ENCODE measurements at regions not wholly inside any gene's neighbourhood (a gene's known extent, or its start where the extent isn't known, plus 50 kb on each side); places are given as distances from the start of the nearest gene placed in this dataset.
"Not testable (repeated sequence)": the region's sequence is repeated elsewhere in the genome, so short reads cannot be mapped to it uniquely, and the experiment has no call there.

GRCh38 chr13:103457050-103457449 is 390.8 kb upstream of the SLC10A2 start:
- H3K27me3 ChIP-seq (ENCODE audit: control insufficient read depth, insufficient read depth, low read length); H3K4me3 ChIP-seq (ENCODE audit: low read length); H3K27ac ChIP-seq (ENCODE audit: low read length); H3K4me1 ChIP-seq (ENCODE audit: control insufficient read depth, low read depth, low read length); H3K36me3 ChIP-seq (ENCODE audit: control insufficient read depth, low read depth, low read length); H3K9ac ChIP-seq (ENCODE audit: low read length); H3K9me3 ChIP-seq (ENCODE audit: control insufficient read depth, low read depth, low read length): not testable (repeated sequence)

- Histone ChIP-seq H3K27ac (ENCODE audit: low read length) (no peak overlapping the region), H3K9me3 (ENCODE audit: control insufficient read depth, low read depth, low read length) (no peaks in the 10 kb centered on the region), H3K27me3 (ENCODE audit: control insufficient read depth, insufficient read depth, low read length) (no peaks in the 10 kb centered on the region), H3K9ac (ENCODE audit: low read length) (no peak overlapping the region), H3K4me1 (ENCODE audit: control insufficient read depth, low read depth, low read length) (peaks cover 3% of the 10 kb centered on the region), H3K36me3 (ENCODE audit: control insufficient read depth, low read depth, low read length) (no peaks in the 10 kb centered on the region), H3K4me3 (ENCODE audit: low read length) (no peak overlapping the region)
Measured at GRCh38 chr13:103451656-103452055, 385.4 kb upstream of the SLC10A2 start.

GRCh38 chr13:103443604-103444003 is 377.4 kb upstream of the SLC10A2 start:
- H3K36me3 ChIP-seq (ENCODE audit: control insufficient read depth, low read depth, low read length): no peaks in the 10 kb centered on the region
- no peak overlapping the region for H3K9ac ChIP-seq (ENCODE audit: low read length)
- no peaks in the 10 kb centered on the region for H3K4me1 ChIP-seq (ENCODE audit: control insufficient read depth, low read depth, low read length)
- no peaks in the 10 kb centered on the region for H3K27me3 ChIP-seq (ENCODE audit: control insufficient read depth, insufficient read depth, low read length)
- H3K4me3 ChIP-seq (ENCODE audit: low read length): no peak overlapping the region
- H3K9me3 ChIP-seq (ENCODE audit: control insufficient read depth, low read depth, low read length): no peaks in the 10 kb centered on the region
- H3K27ac ChIP-seq (ENCODE audit: low read length): no peak overlapping the region

- H3K9me3 ChIP-seq (ENCODE audit: control insufficient read depth, low read depth, low read length): no peaks in the 10 kb centered on the region
- no peak overlapping the region for H3K27ac ChIP-seq (ENCODE audit: low read length)
- H3K4me3 ChIP-seq (ENCODE audit: low read length): no peak overlapping the region
- peaks cover 36% of the 10 kb centered on the region for H3K4me1 ChIP-seq (ENCODE audit: control insufficient read depth, low read depth, low read length)
- no peaks in the 10 kb centered on the region for H3K36me3 ChIP-seq (ENCODE audit: control insufficient read depth, low read depth, low read length)
- H3K9ac ChIP-seq (ENCODE audit: low read length): no peak overlapping the region
- no peaks in the 10 kb centered on the region for H3K27me3 ChIP-seq (ENCODE audit: control insufficient read depth, insufficient read depth, low read length)
Measured at GRCh38 chr13:103437651-103438050, 371.4 kb upstream of the SLC10A2 start.

GRCh38 chr13:103436057-103436654 is 369.9 kb upstream of the SLC10A2 start:
- Histone ChIP-seq H3K36me3 (ENCODE audit: control insufficient read depth, low read depth, low read length) (no peaks in the 10 kb centered on the region), H3K27me3 (ENCODE audit: control insufficient read depth, insufficient read depth, low read length) (no peaks in the 10 kb centered on the region), H3K4me3 (ENCODE audit: low read length) (no peak overlapping the region), H3K27ac (ENCODE audit: low read length) (no peak overlapping the region), H3K9ac (ENCODE audit: low read length) (no peak overlapping the region), H3K9me3 (ENCODE audit: control insufficient read depth, low read depth, low read length) (no peaks in the 10 kb centered on the region), H3K4me1 (ENCODE audit: control insufficient read depth, low read depth, low read length) (peaks cover 42% of the 10 kb centered on the region)

- Histone ChIP-seq H3K4me3 (ENCODE audit: low read length) (no peak overlapping the region), H3K4me1 (ENCODE audit: control insufficient read depth, low read depth, low read length) (peaks cover 33% of the 10 kb centered on the region), H3K9ac (ENCODE audit: low read length) (no peak overlapping the region), H3K27ac (ENCODE audit: low read length) (no peak overlapping the region), H3K27me3 (ENCODE audit: control insufficient read depth, insufficient read depth, low read length) (no peaks in the 10 kb centered on the region), H3K9me3 (ENCODE audit: control insufficient read depth, low read depth, low read length) (no peaks in the 10 kb centered on the region), H3K36me3 (ENCODE audit: control insufficient read depth, low read depth, low read length) (no peaks in the 10 kb centered on the region)
Measured at GRCh38 chr13:103431856-103432255, 365.6 kb upstream of the SLC10A2 start.

- Histone ChIP-seq H3K27ac (ENCODE audit: low read length) (no peak overlapping the region), H3K36me3 (ENCODE audit: control insufficient read depth, low read depth, low read length) (no peaks in the 10 kb centered on the region), H3K9ac (ENCODE audit: low read length) (no peak overlapping the region), H3K4me3 (ENCODE audit: low read length) (no peak overlapping the region), H3K4me1 (ENCODE audit: control insufficient read depth, low read depth, low read length) (peaks cover 18% of the 10 kb centered on the region), H3K27me3 (ENCODE audit: control insufficient read depth, insufficient read depth, low read length) (no peaks in the 10 kb centered on the region), H3K9me3 (ENCODE audit: control insufficient read depth, low read depth, low read length) (no peaks in the 10 kb centered on the region)
Measured at GRCh38 chr13:103430368-103430767, 364.2 kb upstream of the SLC10A2 start.

- Histone ChIP-seq H3K4me3 (ENCODE audit: low read length) (no peak overlapping the region), H3K27me3 (ENCODE audit: control insufficient read depth, insufficient read depth, low read length) (no peaks in the 10 kb centered on the region), H3K36me3 (ENCODE audit: control insufficient read depth, low read depth, low read length) (no peaks in the 10 kb centered on the region), H3K9me3 (ENCODE audit: control insufficient read depth, low read depth, low read length) (no peaks in the 10 kb centered on the region), H3K4me1 (ENCODE audit: control insufficient read depth, low read depth, low read length) (peaks cover 6% of the 10 kb centered on the region), H3K9ac (ENCODE audit: low read length) (no peak overlapping the region), H3K27ac (ENCODE audit: low read length) (no peak overlapping the region)
Measured at GRCh38 chr13:103410002-103410401, 343.8 kb upstream of the SLC10A2 start.

- Histone ChIP-seq H3K9me3 (ENCODE audit: control insufficient read depth, low read depth, low read length) (no peaks in the 10 kb centered on the region), H3K27me3 (ENCODE audit: control insufficient read depth, insufficient read depth, low read length) (no peaks in the 10 kb centered on the region), H3K4me3 (ENCODE audit: low read length) (no peak overlapping the region), H3K4me1 (ENCODE audit: control insufficient read depth, low read depth, low read length) (peaks cover 24% of the 10 kb centered on the region), H3K36me3 (ENCODE audit: control insufficient read depth, low read depth, low read length) (no peaks in the 10 kb centered on the region), H3K27ac (ENCODE audit: low read length) (no peak overlapping the region), H3K9ac (ENCODE audit: low read length) (no peak overlapping the region)
Measured at GRCh38 chr13:103406967-103407366, 340.8 kb upstream of the SLC10A2 start.

GRCh38 chr13:103405297-103405696 is 339.1 kb upstream of the SLC10A2 start:
- Histone ChIP-seq H3K4me3 (ENCODE audit: low read length) (no peak overlapping the region), H3K27me3 (ENCODE audit: control insufficient read depth, insufficient read depth, low read length) (no peaks in the 10 kb centered on the region), H3K36me3 (ENCODE audit: control insufficient read depth, low read depth, low read length) (no peaks in the 10 kb centered on the region), H3K4me1 (ENCODE audit: control insufficient read depth, low read depth, low read length) (peaks cover 24% of the 10 kb centered on the region), H3K27ac (ENCODE audit: low read length) (no peak overlapping the region), H3K9me3 (ENCODE audit: control insufficient read depth, low read depth, low read length) (no peaks in the 10 kb centered on the region), H3K9ac (ENCODE audit: low read length) (no peak overlapping the region)

- H3K4me1 ChIP-seq (ENCODE audit: control insufficient read depth, low read depth, low read length): peaks cover 24% of the 10 kb centered on the region
- H3K9ac ChIP-seq (ENCODE audit: low read length): no peak overlapping the region
- H3K27me3 ChIP-seq (ENCODE audit: control insufficient read depth, insufficient read depth, low read length): no peaks in the 10 kb centered on the region
- no peaks in the 10 kb centered on the region for H3K36me3 ChIP-seq (ENCODE audit: control insufficient read depth, low read depth, low read length)
- no peak overlapping the region for H3K27ac ChIP-seq (ENCODE audit: low read length)
- H3K9me3 ChIP-seq (ENCODE audit: control insufficient read depth, low read depth, low read length): no peaks in the 10 kb centered on the region
- no peak overlapping the region for H3K4me3 ChIP-seq (ENCODE audit: low read length)
Measured at GRCh38 chr13:103403814-103404213, 337.6 kb upstream of the SLC10A2 start.

GRCh38 chr13:103403148-103403740 is 337.0 kb upstream of the SLC10A2 start:
- Histone ChIP-seq H3K27me3 (ENCODE audit: control insufficient read depth, insufficient read depth, low read length) (no peaks in the 10 kb centered on the region), H3K9ac (ENCODE audit: low read length) (no peak overlapping the region), H3K4me1 (ENCODE audit: control insufficient read depth, low read depth, low read length) (peaks cover 24% of the 10 kb centered on the region), H3K9me3 (ENCODE audit: control insufficient read depth, low read depth, low read length) (peaks cover 4% of the 10 kb centered on the region), H3K4me3 (ENCODE audit: low read length) (no peak overlapping the region), H3K36me3 (ENCODE audit: control insufficient read depth, low read depth, low read length) (no peaks in the 10 kb centered on the region), H3K27ac (ENCODE audit: low read length) (no peak overlapping the region)
